ENCODE measurements at regions not wholly inside any gene's neighbourhood (a gene's known extent, or its start where the extent isn't known, plus 50 kb on each side); places are given as distances from the start of the nearest gene placed in this dataset.
"Not testable (repeated sequence)": the region's sequence is repeated elsewhere in the genome, so short reads cannot be mapped to it uniquely, and the experiment has no call there.

DNA sequence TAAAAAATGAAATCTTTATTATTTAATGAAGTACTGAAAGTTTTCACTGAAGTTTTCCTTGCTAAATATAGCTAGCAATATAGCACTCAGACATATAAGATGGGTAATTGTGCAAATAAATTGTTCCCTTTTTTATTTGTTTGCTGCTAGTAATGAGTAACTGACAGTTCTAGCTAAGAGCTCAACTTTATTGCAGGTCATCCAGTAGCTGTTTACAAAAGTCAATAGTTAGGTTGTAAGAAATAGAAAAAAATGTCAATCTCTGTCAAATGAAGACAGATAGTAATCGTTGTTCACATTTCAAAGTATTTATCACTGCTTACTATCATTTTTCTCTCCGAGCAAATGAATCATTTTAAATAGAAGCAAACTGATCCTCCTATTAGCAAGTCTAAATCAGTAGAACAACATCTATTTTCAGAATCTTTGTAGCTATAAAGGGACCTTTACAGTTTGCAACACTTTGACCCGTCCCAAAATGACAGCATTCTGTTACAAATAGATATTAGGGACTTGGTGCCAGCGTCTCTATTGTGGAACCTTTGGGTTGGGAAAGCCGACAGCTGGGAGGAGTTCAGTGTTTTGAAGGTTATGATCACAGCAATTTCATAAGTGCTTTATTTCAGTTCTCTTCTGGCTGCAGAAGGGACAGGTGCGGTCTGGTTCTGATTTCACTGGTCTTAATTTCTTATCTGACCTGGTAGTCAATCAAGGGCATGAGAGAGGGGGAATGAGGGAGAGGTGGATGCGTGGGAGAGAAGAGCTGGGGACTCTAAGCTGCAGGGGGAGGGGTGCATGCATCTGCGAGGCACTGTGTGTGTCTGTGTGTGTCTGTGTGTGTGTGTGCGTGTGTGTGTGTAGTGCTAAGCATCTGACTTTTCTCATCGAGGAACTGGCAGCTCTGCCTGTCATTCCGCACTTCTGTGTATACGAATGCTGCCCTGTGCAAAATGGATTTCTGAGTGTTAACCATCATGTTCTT lies 227.9 kb upstream of the PITX2 start:
- no peak for DNase-seq

GRCh38 chr4:110851989-110852388 lies 229.1 kb upstream of the PITX2 start:
- no peak for DNase-seq

GRCh38 chr4:110852793-110853192 lies 229.9 kb upstream of the PITX2 start:
- DNase-seq = no peak

DNA sequence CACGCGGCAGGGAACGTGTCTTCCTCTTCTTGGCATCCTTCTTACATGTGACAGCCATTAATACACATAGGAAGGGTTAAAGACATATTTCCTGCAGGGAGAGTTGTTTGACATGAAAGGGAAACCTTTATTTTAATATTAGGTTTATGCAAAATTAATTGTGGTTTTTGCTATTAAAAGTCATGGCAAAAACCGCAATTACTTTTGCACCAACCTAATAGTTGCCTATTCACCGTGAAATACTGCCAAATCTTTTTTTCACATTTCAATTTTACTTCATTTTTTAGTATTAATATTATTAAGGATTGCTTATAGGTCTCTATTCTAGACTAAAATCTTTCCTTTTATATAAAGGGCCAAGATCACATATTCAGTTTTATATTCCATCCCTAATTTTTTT lies 230.4 kb upstream of the PITX2 start:
- DNase-seq = no peak

- DNase-seq = no peak
Measured at GRCh38 chr4:110854021-110854678, 231.3 kb upstream of the PITX2 start.

DNA sequence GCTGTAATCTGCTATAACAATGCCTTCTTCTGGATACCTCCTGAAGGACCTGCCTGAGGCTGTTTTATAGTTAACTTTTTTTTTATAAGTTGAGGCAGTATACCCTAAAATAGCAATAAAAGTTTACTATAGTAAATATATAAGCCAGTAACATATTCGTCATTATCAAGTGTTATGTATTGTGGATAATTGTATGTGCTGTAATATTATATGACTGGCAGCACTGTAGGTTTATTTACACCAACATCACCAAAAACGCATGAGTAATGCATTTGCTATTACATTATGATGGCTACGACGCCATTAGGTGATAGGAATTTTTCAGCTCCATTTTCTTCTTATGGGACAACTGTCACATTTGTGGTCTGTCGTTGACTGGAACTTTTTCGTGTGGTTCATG lies 237.2 kb upstream of the PITX2 start:
- DNase-seq = no peak

GRCh38 chr4:110860901-110861300 lies 238.0 kb upstream of the PITX2 start:
- no peak for DNase-seq

DNA sequence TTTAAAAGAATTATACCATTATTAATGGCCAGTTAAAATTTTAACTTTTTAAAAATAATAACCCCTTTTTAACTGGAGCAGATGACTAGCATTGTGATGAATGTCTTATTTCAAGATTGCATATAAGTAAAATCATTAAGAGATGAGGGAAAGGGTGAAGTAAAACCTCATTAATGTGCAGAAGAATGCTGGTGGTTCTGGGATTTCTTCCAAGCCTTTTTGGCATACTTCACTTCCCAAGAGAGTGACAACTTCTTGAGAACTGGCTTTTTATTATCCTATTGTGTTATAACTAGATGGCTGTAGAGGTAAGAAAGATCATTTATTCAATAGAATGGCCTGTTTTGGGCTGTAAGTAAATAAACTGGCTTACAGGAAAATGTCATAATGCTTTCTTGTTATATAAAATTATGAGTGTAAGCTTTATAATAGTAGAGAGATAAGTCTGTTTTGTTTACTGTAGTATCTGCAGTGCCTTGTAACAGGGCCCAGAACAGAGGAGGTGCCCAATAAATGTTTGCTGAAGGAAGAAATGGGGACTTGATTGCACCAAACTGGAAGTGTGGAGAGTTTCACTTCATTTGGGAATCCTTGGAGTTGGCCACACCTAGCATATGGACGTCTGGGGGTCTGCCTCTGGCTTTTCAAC lies 242.9 kb upstream of the PITX2 start:
- no peak for DNase-seq

DNA sequence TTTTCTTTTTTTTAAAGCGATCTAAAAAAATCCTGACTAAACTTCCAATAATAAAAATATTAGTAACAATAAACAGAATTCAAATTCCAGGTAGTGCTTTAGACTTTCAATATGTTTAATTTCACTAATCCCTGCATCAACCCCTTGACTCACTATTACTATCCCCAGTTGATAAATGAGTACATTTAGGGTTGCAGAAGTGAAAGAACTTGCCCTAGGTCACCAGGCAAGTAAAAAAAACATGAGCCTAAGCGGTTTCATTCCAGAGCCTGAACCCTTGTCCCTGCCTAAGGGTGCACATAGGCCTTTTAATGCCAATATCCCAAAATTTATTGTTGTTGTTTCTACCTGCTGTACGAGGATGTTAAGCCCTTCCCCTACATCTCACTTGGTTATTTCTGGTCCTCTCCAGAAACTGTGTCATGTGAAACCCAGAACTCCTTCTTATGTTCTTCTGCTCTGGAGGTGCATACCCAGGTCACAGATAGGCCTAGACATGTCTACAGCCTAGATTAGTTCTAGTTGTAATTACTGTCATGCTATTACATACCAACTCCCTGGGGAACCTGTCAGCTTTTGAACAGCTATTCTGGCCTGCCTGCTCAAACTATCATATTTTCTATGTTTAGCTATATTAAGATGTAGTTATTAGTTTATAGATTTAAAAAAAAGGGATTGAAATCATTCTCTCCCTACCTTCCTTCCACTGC lies 244.5 kb upstream of the PITX2 start:
- no peak for DNase-seq

- no peak for DNase-seq
Measured at GRCh38 chr4:110867981-110868720, 245.3 kb upstream of the PITX2 start.

DNA sequence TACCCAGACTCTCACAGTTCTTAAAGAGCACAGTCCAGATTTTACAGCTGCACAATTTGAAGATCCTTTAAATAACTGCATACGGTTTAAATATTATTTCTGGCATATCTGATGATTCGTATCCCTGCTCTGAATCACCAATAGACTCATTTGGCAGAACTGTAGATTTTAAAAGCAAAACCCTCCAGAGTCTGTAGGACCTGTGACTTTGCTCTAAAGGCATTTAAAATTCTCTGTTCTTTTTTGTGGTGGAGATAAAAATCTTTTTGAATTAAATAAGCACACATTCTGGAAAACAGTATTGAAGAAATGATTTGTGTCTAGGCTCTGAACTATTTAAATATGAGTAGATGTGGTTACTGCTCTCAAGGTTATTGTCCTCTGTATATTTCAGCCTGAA lies 246.2 kb upstream of the PITX2 start:
- DNase-seq = no peak

GRCh38 chr4:110869862-110870572 lies 247.1 kb upstream of the PITX2 start:
- no peak for DNase-seq

- not testable (repeated sequence) for DNase-seq
Measured at GRCh38 chr4:110876214-110876613, 253.3 kb upstream of the PITX2 start.

DNA sequence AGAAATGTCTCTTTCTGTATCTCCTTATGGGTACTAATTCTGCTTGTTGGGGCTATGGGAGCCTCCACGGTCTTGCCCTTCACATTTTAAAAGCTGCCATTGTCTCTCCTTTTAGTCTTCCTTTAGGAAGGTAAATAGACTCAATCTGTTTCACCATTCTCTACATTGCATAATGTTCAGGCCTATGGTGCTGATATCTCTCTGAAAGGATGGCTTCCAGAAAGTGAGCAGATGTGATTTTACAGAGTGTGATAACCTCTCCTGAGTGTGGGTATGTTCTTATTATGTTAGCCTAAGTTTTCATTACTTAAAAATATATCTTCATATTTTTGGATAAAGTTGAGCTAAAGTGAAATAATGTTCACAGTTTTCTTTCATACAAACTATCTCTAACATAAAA lies 254.0 kb upstream of the PITX2 start:
- no peak for DNase-seq

- no peak for DNase-seq
Measured at GRCh38 chr4:110877778-110878370, 255.0 kb upstream of the PITX2 start.

- no peak for DNase-seq
Measured at GRCh38 chr4:110878413-110878812, 255.5 kb upstream of the PITX2 start.

GRCh38 chr4:110878956-110879355 lies 256.1 kb upstream of the PITX2 start:
- DNase-seq = no peak

- no peak for DNase-seq
Measured at GRCh38 chr4:110886270-110886669, 263.4 kb upstream of the PITX2 start.

DNA sequence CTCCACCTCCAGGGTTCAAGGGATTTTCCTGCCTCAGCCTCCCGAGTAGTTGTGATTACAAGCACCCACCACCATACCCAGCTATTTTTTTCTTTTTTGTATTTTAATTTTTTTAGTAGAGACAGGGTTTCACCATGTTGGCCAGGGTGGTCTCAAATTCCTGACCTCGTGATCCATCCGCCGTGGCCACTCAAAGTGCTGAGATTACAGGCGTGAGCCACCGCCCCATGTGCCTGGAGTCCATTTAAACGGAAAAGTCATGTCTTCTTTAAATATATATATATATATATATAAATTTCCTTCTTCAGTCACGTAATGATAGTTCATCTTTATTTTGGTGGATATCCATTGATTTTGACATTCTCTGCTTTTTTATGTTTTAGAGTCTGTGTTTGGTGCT lies 264.0 kb upstream of the PITX2 start:
- DNase-seq = no peak

DNA sequence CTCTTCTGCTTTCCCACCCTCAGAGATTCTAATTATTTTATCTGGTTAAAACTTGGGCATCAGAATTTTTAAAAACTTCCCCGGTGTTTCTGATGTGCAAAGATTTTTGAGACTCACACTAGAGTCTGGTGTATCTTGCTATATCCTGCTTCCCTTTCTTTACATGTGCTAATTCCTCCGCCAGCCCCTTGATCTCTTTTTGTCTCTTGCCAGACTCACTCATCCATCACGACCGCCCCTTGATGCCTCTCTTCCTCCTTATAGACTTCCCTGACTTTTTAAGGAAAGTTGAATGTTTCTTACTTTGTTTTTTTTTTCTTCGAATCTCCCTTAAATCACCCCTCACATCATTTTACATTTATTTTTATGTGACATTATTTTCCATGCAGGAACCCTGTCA lies 274.9 kb upstream of the PITX2 start:
- no peak for DNase-seq

- DNase-seq = no peak
Measured at GRCh38 chr4:110898290-110898689, 275.4 kb upstream of the PITX2 start.

Data from hippocampal formation (tissue), 2 donors.